HG03097 (cell line): ENCODE measurements at regions not wholly inside any gene's neighbourhood (a gene's known extent, or its start where the extent isn't known, plus 50 kb on each side); places are given as distances from the start of the nearest gene placed in this dataset.

Experiments
- ATAC-seq: cut with Tn5 transposase; IDR thresholded peaks from one replicate; pipeline ENCODE4 v1.9.1; 2021; ENCODE audit not compliant: unreplicated experiment, low FRiP score

- ATAC-seq: no peak
Observed at GRCh38 chr1:244187310-244187709, 136.2 kb downstream of the ZBTB18 start.

GRCh38 chr1:244191581-244191980 lies 140.5 kb downstream of the ZBTB18 start:
- no peak for ATAC-seq

- ATAC-seq: no peak
Observed at GRCh38 chr1:244192325-244192724, 141.2 kb downstream of the ZBTB18 start.

GRCh38 chr1:244196571-244197285 lies 145.6 kb downstream of the ZBTB18 start:
- ATAC-seq: no peak

- no peak for ATAC-seq
Observed at GRCh38 chr1:244197851-244198375, 146.8 kb downstream of the ZBTB18 start.

- ATAC-seq: no peak
Observed at GRCh38 chr1:244199902-244200301, 148.8 kb downstream of the ZBTB18 start.

GRCh38 chr1:244200596-244200995 lies 149.5 kb downstream of the ZBTB18 start:
- ATAC-seq: no peak

- ATAC-seq: no peak
Observed at GRCh38 chr1:244201750-244202149, 150.7 kb downstream of the ZBTB18 start.

- ATAC-seq: no peak
Observed at GRCh38 chr1:244204004-244204403, 152.9 kb downstream of the ZBTB18 start.

- no peak for ATAC-seq
Observed at GRCh38 chr1:244205171-244205570, 154.1 kb downstream of the ZBTB18 start.

- no peak for ATAC-seq
Observed at GRCh38 chr1:244205906-244206305, 154.8 kb downstream of the ZBTB18 start.

GRCh38 chr1:244207042-244207934 lies 156.2 kb downstream of the ZBTB18 start:
- ATAC-seq: no peak

- ATAC-seq: no peak
Observed at GRCh38 chr1:244207935-244208244, 156.8 kb downstream of the ZBTB18 start.

- no peak for ATAC-seq
Observed at GRCh38 chr1:244209955-244210354, 158.9 kb downstream of the ZBTB18 start.

- no peak for ATAC-seq
Observed at GRCh38 chr1:244210884-244211558, 159.9 kb downstream of the ZBTB18 start.

- no peak for ATAC-seq
Observed at GRCh38 chr1:244211559-244211944, 160.5 kb downstream of the ZBTB18 start.

GRCh38 chr1:244212219-244212618 lies 161.1 kb downstream of the ZBTB18 start:
- ATAC-seq: no peak

- no peak for ATAC-seq
Observed at GRCh38 chr1:244212797-244213475, 161.9 kb downstream of the ZBTB18 start.

- ATAC-seq: no peak
Observed at GRCh38 chr1:244214009-244214967, 163.2 kb downstream of the ZBTB18 start.

- ATAC-seq: no peak
Observed at GRCh38 chr1:244216836-244217235, 165.8 kb downstream of the ZBTB18 start.
